HCT116 (cell line): ENCODE measurements at regions not wholly inside any gene's neighbourhood (a gene's known extent, or its start where the extent isn't known, plus 50 kb on each side); places are given as distances from the start of the nearest gene placed in this dataset.

Experiments used
- CEBPB ChIP-seq: IDR thresholded peaks from 2 replicates; pipeline ENCODE4 v1.6.1; 2012; ENCODE audit warnings: low read depth
- EZH2 ChIP-seq: fragments of 200-600 bp; sonication (generic); IDR thresholded peaks from 2 replicates; pipeline ENCODE4 v1.6.1; 2017; ENCODE audit warnings: antibody characterized with exemption, mixed run types
- MAX ChIP-seq: IDR thresholded peaks from 2 replicates; pipeline ENCODE4 v1.6.1; 2012
- POLR2A ChIP-seq: IDR thresholded peaks from 2 replicates; pipeline ENCODE4 v1.7.0; 2011; ENCODE audit warnings: borderline replicate concordance; ENCODE audit not compliant: insufficient read depth, insufficient read length; ENCODE audit errors: extremely low read depth
- POLR2AphosphoS5 ChIP-seq: IDR thresholded peaks from 2 replicates; pipeline ENCODE4 v1.6.1; 2011; ENCODE audit warnings: mild to moderate bottlenecking, low read depth, low read length, moderate library complexity
- RAD21 ChIP-seq: IDR thresholded peaks from 2 replicates; pipeline ENCODE4 v1.6.1; 2012; ENCODE audit warnings: low read depth, mild to moderate bottlenecking
- SIN3A ChIP-seq: IDR thresholded peaks from 2 replicates; pipeline ENCODE4 v1.6.1; 2012; ENCODE audit warnings: low read depth
- YY1 ChIP-seq: IDR thresholded peaks from 2 replicates; pipeline ENCODE4 v1.6.1; 2011; ENCODE audit warnings: low read length, low read depth, moderate library complexity, mild to moderate bottlenecking; ENCODE audit not compliant: insufficient replicate concordance; ENCODE audit errors: extremely low read depth
- ZNF274 ChIP-seq: fragments of 200-500 bp; sonication (Bioruptor generic); IDR thresholded peaks from 2 replicates; pipeline ENCODE4 v1.6.1; 2014; ENCODE audit warnings: mild to moderate bottlenecking, low read depth, low read length, inconsistent platforms
- TF ChIP-seq, protein P1 (sequence below), 3 experiments: fragments of 200-600 bp in 1 of 3; sonication (generic) in 1 of 3; IDR thresholded peaks in 2 of 3; conservative IDR thresholded peaks in 1 of 3; 2 replicates each; pipeline ENCODE4 v1.5.1; 2012 to 2017; ENCODE audit warnings: low read depth in 2 of 3, low read length in 2 of 3, antibody characterized with exemption in 1 of 3, borderline replicate concordance in 1 of 3, control low read depth in 1 of 3, mild to moderate bottlenecking in 1 of 3, mixed read lengths in 1 of 3, mixed run types in 1 of 3, moderate library complexity in 1 of 3; ENCODE audit not compliant: insufficient read depth in 1 of 3

DNA sequence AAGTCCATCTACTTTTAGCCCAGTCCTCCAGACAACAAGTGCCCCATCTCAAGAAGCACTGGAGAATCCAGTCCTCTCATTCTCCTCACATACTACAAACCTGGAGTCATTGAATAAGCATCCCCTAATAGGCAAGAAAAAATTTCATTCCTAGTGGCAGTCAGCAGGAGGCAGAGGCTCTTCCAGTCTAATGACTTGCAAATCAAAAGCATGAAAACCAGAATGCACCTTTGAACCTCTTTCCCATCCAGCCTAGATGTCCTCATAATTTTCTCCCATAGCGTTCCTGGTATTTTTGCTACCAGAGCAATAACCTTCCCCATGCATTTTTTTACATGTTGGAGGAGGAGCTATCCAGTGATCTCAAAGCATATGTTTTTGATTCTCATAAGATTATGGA lies 252.6 kb downstream of the TTC32 start:
- TF ChIP-seq EZH2: no peak
- TF ChIP-seq, protein P1, sequence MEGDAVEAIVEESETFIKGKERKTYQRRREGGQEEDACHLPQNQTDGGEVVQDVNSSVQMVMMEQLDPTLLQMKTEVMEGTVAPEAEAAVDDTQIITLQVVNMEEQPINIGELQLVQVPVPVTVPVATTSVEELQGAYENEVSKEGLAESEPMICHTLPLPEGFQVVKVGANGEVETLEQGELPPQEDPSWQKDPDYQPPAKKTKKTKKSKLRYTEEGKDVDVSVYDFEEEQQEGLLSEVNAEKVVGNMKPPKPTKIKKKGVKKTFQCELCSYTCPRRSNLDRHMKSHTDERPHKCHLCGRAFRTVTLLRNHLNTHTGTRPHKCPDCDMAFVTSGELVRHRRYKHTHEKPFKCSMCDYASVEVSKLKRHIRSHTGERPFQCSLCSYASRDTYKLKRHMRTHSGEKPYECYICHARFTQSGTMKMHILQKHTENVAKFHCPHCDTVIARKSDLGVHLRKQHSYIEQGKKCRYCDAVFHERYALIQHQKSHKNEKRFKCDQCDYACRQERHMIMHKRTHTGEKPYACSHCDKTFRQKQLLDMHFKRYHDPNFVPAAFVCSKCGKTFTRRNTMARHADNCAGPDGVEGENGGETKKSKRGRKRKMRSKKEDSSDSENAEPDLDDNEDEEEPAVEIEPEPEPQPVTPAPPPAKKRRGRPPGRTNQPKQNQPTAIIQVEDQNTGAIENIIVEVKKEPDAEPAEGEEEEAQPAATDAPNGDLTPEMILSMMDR (IDR thresholded peaks at IDR 0.05 in 2 of 3, conservative IDR thresholded peaks at IDR 0.05 in 1 of 3; ENCODE audit: borderline replicate concordance in 1 of 3, insufficient read depth in 1 of 3, low read depth in 2 of 3, low read length in 2 of 3): no peak
- no peak for TF ChIP-seq YY1
- TF ChIP-seq POLR2A: no peak
- no peak for TF ChIP-seq MAX
- no peak for TF ChIP-seq RAD21
- TF ChIP-seq ZNF274: no peak
- TF ChIP-seq POLR2AphosphoS5: no peak
- no peak for TF ChIP-seq CEBPB
- TF ChIP-seq SIN3A: no peak
